ENCODE measurements at regions not wholly inside any gene's neighbourhood (a gene's known extent, or its start where the extent isn't known, plus 50 kb on each side); places are given as distances from the start of the nearest gene placed in this dataset.
"Not testable (repeated sequence)": the region's sequence is repeated elsewhere in the genome, so short reads cannot be mapped to it uniquely, and the experiment has no call there.

- POLR2A ChIA-PET: no interaction called here
- no peak for DNase-seq (ENCODE audit: low read depth)
- CTCF ChIA-PET: no interaction called here
- no peaks in the 10 kb centered on the region; the same call in 1 of the 2 replicates for H3K27me3 ChIP-seq (ENCODE audit: control insufficient read depth, insufficient read depth, low read length)
- no peak overlapping the region for H3K4me3 ChIP-seq (ENCODE audit: low read depth, low read length)
- TF ChIP-seq CTCF (IDR thresholded peaks at IDR 0.05; ENCODE audit: insufficient read depth, low read depth, low read length): no peak
- H3K36me3 ChIP-seq (ENCODE audit: control insufficient read depth, insufficient read depth, low read length): no peaks in the 10 kb centered on the region
Observed at GRCh38 chr1:8151647-8152046, 125.5 kb upstream of the ERRFI1 start.

GRCh38 chr1:8149756-8150155 is 123.6 kb upstream of the ERRFI1 start:
- CTCF ChIA-PET: interaction anchor here (1.1 kb wide), 1 partner anchor 48 kb away, joined by 3 read pairs; no protein-coding TSS in a partner anchor

DNA sequence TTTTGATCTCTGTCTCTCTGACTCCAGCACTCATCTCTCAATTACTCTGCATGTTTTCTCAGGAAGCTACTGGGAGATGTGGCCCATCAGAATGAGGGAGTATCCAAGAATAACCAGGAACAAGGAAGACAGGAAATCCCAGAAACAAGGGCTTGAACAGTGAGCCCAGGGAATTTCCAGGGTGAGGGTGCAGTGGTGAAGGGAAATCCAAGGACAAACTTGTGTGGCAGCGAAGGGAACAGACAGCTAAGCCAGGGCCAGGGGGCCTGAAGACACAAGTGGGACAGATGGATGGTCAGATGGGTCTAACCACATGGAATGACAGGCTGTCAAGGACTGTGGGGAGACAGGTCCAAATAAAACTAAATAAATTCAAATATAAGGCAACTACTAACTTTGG is 121.8 kb upstream of the ERRFI1 start:
- H3K4me3 ChIP-seq (ENCODE audit: low read depth, low read length): no peak overlapping the region
- ChIA-PET POLR2A (no interaction called here), CTCF (no interaction called here)
- H3K27me3 ChIP-seq (ENCODE audit: control insufficient read depth, insufficient read depth, low read length): no peaks in the 10 kb centered on the region; the same call in 1 of the 2 replicates
- H3K36me3 ChIP-seq (ENCODE audit: control insufficient read depth, insufficient read depth, low read length): no peaks in the 10 kb centered on the region
- DNase-seq (ENCODE audit: low read depth): no peak
- no peak for TF ChIP-seq CTCF (IDR thresholded peaks at IDR 0.05; ENCODE audit: insufficient read depth, low read depth, low read length)

More at GRCh38 chr1:8149756-8150155, 123.6 kb upstream of the ERRFI1 start:
- POLR2A ChIA-PET; H3K27me3 ChIP-seq (ENCODE audit: control insufficient read depth, insufficient read depth, low read length); H3K4me3 ChIP-seq (ENCODE audit: low read depth, low read length); H3K36me3 ChIP-seq (ENCODE audit: control insufficient read depth, insufficient read depth, low read length); DNase-seq (ENCODE audit: low read depth): not testable (repeated sequence)

DNA sequence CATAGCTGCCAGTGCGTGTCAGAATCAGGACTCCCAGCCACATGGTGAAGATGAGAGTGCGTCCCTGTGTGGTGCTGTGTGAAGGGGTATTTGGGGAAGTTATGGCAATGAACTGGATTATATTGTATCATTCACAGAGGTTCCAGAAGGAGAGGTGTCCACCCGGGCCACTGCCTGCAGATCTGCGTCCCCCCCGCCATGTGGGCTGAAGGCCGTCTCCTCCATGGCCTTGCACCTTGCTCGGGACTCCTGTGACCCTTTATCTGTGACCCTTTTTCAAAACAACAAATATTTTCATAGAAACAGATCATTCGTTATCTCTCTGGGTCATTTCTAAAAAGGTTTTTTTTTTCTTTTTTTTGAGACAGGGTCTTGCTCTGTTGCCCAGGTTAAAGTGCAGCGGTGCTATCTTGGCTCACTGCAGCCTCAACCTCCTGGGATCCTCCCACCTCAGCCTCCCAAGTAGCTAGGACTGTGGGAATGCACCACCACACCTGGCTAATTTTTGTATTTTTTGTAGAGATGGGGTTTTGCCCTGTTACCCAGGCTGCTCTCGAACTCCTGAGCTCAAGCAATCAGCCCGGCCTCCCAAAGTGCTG is 120.2 kb upstream of the ERRFI1 start:
- H3K27me3 ChIP-seq (ENCODE audit: control insufficient read depth, insufficient read depth, low read length): no peaks in the 10 kb centered on the region; the same call in 1 of the 2 replicates
- no peak for DNase-seq (ENCODE audit: low read depth)
- no peak overlapping the region for H3K4me3 ChIP-seq (ENCODE audit: low read depth, low read length)
- POLR2A ChIA-PET: no interaction called here
- CTCF ChIA-PET: interaction anchor here (1.3 kb wide), 1 partner anchor 171 kb away, joined by 3 read pairs; no protein-coding TSS in a partner anchor
- no peaks in the 10 kb centered on the region for H3K36me3 ChIP-seq (ENCODE audit: control insufficient read depth, insufficient read depth, low read length)
- no peak for TF ChIP-seq CTCF (IDR thresholded peaks at IDR 0.05; ENCODE audit: insufficient read depth, low read depth, low read length)

DNA sequence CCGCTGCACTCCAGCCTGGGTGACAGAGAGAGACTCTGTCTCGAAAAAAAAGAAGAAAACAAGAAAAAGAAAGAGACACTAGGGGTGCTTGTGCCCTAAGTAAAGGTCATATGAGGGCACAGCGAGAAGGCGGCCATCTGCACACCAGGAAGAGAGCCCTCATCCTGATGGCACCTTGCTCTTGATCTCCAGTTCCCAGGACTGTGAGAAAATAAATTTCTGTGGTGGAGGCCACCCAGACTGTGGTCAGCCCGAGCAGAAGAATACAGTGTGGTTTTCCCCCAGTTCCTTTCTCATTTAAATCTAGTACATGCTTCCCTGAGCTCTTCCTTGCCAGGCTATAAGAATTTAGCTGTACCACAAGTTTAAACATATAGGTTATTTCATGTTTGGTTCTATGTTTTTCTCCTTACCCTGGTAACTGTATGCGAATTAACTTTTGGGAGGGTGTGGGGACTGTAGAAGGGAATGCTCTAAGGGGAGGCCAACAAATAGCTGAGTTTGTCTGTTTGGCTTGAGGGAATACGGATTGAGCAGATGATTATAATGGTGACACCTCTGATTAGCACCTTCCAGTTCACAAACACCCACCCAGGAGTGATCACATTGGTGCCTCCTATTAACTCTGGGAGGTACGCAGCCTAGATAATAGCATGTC is 119.6 kb upstream of the ERRFI1 start:
- DNase-seq (ENCODE audit: low read depth): no peak
- CTCF ChIA-PET: interaction anchor here (1.3 kb wide), 1 partner anchor 171 kb away, joined by 3 read pairs; no protein-coding TSS in a partner anchor

More for the DNA sequence above, 119.6 kb upstream of the ERRFI1 start:
- H3K27me3 ChIP-seq (ENCODE audit: control insufficient read depth, insufficient read depth, low read length): no peaks in the 10 kb centered on the region; the same call in 1 of the 2 replicates
- H3K36me3 ChIP-seq (ENCODE audit: control insufficient read depth, insufficient read depth, low read length): no peaks in the 10 kb centered on the region
- no peak overlapping the region for H3K4me3 ChIP-seq (ENCODE audit: low read depth, low read length)
- TF ChIP-seq CTCF (IDR thresholded peaks at IDR 0.05; ENCODE audit: insufficient read depth, low read depth, low read length): no peak
- POLR2A ChIA-PET: no interaction called here
